ENCODE measurements at regions not wholly inside any gene's neighbourhood (a gene's known extent, or its start where the extent isn't known, plus 50 kb on each side); places are given as distances from the start of the nearest gene placed in this dataset.

GRCh38 chr12:116360579-116361413 lies 83.3 kb upstream of the MED13L start:
- Histone ChIP-seq H3K4me1 (ENCODE audit: control insufficient read depth in 2 of 2, insufficient read depth in 2 of 2, low read length in 2 of 2) (peaks cover 0 to 13% of the 10 kb centered on the region in 2 donors), H3K4me3 (ENCODE audit: low read length in 2 of 2) (no peak overlapping the region), H3K27me3 (ENCODE audit: control insufficient read depth in 2 of 2, insufficient read depth in 2 of 2, low read length in 2 of 2) (no peaks in the 10 kb centered on the region), H3K9ac (ENCODE audit: low read depth in 1 of 2, low read length in 2 of 2) (no peak overlapping the region), H3K9me3 (ENCODE audit: control insufficient read depth in 2 of 2, low read length in 2 of 2) (no peaks in the 10 kb centered on the region), H3K36me3 (ENCODE audit: control insufficient read depth in 2 of 2, insufficient read depth in 2 of 2, low read length in 2 of 2) (no peaks in the 10 kb centered on the region), H3K27ac (ENCODE audit: low read depth in 2 of 2, low read length in 2 of 2) (peak overlapping the region in 1 of 2 donors; percentile 50)

GRCh38 chr12:116361414-116362223 lies 84.1 kb upstream of the MED13L start:
- Histone ChIP-seq H3K9ac (ENCODE audit: low read depth in 1 of 2, low read length in 2 of 2) (no peak overlapping the region), H3K36me3 (ENCODE audit: control insufficient read depth in 2 of 2, insufficient read depth in 2 of 2, low read length in 2 of 2) (no peaks in the 10 kb centered on the region), H3K27ac (ENCODE audit: low read depth in 2 of 2, low read length in 2 of 2) (peak overlapping the region in 1 of 2 donors; percentile 5), H3K4me3 (ENCODE audit: low read length in 2 of 2) (no peak overlapping the region), H3K9me3 (ENCODE audit: control insufficient read depth in 2 of 2, low read length in 2 of 2) (no peaks in the 10 kb centered on the region), H3K27me3 (ENCODE audit: control insufficient read depth in 2 of 2, insufficient read depth in 2 of 2, low read length in 2 of 2) (no peaks in the 10 kb centered on the region), H3K4me1 (ENCODE audit: control insufficient read depth in 2 of 2, insufficient read depth in 2 of 2, low read length in 2 of 2) (peaks cover 6 to 19% of the 10 kb centered on the region in 2 donors)

- Histone ChIP-seq H3K36me3 (ENCODE audit: control insufficient read depth in 2 of 2, insufficient read depth in 2 of 2, low read length in 2 of 2) (no peaks in the 10 kb centered on the region), H3K27me3 (ENCODE audit: control insufficient read depth in 2 of 2, insufficient read depth in 2 of 2, low read length in 2 of 2) (no peaks in the 10 kb centered on the region), H3K4me3 (ENCODE audit: low read length in 2 of 2) (no peak overlapping the region), H3K9me3 (ENCODE audit: control insufficient read depth in 2 of 2, low read length in 2 of 2) (no peaks in the 10 kb centered on the region), H3K9ac (ENCODE audit: low read depth in 1 of 2, low read length in 2 of 2) (no peak overlapping the region), H3K27ac (ENCODE audit: low read depth in 2 of 2, low read length in 2 of 2) (no peak overlapping the region), H3K4me1 (ENCODE audit: control insufficient read depth in 2 of 2, insufficient read depth in 2 of 2, low read length in 2 of 2) (peaks cover 6 to 11% of the 10 kb centered on the region in 2 donors)
These were observed 87.6 kb upstream of the MED13L start for GRCh38 chr12:116365114-116365513.

GRCh38 chr12:116365606-116366455 lies 88.3 kb upstream of the MED13L start:
- Histone ChIP-seq H3K4me3 (ENCODE audit: low read length in 2 of 2) (no peak overlapping the region), H3K27me3 (ENCODE audit: control insufficient read depth in 2 of 2, insufficient read depth in 2 of 2, low read length in 2 of 2) (no peaks in the 10 kb centered on the region), H3K9me3 (ENCODE audit: control insufficient read depth in 2 of 2, low read length in 2 of 2) (no peaks in the 10 kb centered on the region), H3K4me1 (ENCODE audit: control insufficient read depth in 2 of 2, insufficient read depth in 2 of 2, low read length in 2 of 2) (peaks cover 6 to 11% of the 10 kb centered on the region in 2 donors), H3K9ac (ENCODE audit: low read depth in 1 of 2, low read length in 2 of 2) (no peak overlapping the region), H3K36me3 (ENCODE audit: control insufficient read depth in 2 of 2, insufficient read depth in 2 of 2, low read length in 2 of 2) (no peaks in the 10 kb centered on the region), H3K27ac (ENCODE audit: low read depth in 2 of 2, low read length in 2 of 2) (no peak overlapping the region)

GRCh38 chr12:116366456-116366776 lies 88.9 kb upstream of the MED13L start:
- Histone ChIP-seq H3K27ac (ENCODE audit: low read depth in 2 of 2, low read length in 2 of 2) (no peak overlapping the region), H3K36me3 (ENCODE audit: control insufficient read depth in 2 of 2, insufficient read depth in 2 of 2, low read length in 2 of 2) (no peaks in the 10 kb centered on the region), H3K27me3 (ENCODE audit: control insufficient read depth in 2 of 2, insufficient read depth in 2 of 2, low read length in 2 of 2) (no peaks in the 10 kb centered on the region), H3K9me3 (ENCODE audit: control insufficient read depth in 2 of 2, low read length in 2 of 2) (no peaks in the 10 kb centered on the region), H3K4me1 (ENCODE audit: control insufficient read depth in 2 of 2, insufficient read depth in 2 of 2, low read length in 2 of 2) (peaks cover 6 to 11% of the 10 kb centered on the region in 2 donors), H3K9ac (ENCODE audit: low read depth in 1 of 2, low read length in 2 of 2) (no peak overlapping the region), H3K4me3 (ENCODE audit: low read length in 2 of 2) (no peak overlapping the region)

- Histone ChIP-seq H3K27ac (ENCODE audit: low read depth in 2 of 2, low read length in 2 of 2) (peak overlapping the region in 1 of 2 donors; percentile 16), H3K9ac (ENCODE audit: low read depth in 1 of 2, low read length in 2 of 2) (no peak overlapping the region), H3K4me3 (ENCODE audit: low read length in 2 of 2) (no peak overlapping the region), H3K27me3 (ENCODE audit: control insufficient read depth in 2 of 2, insufficient read depth in 2 of 2, low read length in 2 of 2) (no peaks in the 10 kb centered on the region), H3K4me1 (ENCODE audit: control insufficient read depth in 2 of 2, insufficient read depth in 2 of 2, low read length in 2 of 2) (peaks cover 6 to 11% of the 10 kb centered on the region in 2 donors), H3K9me3 (ENCODE audit: control insufficient read depth in 2 of 2, low read length in 2 of 2) (no peaks in the 10 kb centered on the region), H3K36me3 (ENCODE audit: control insufficient read depth in 2 of 2, insufficient read depth in 2 of 2, low read length in 2 of 2) (no peaks in the 10 kb centered on the region)
These were observed 89.3 kb upstream of the MED13L start for GRCh38 chr12:116366824-116367223.

GRCh38 chr12:116368196-116369194 lies 91.0 kb upstream of the MED13L start:
- Histone ChIP-seq H3K9me3 (ENCODE audit: control insufficient read depth in 2 of 2, low read length in 2 of 2) (no peaks in the 10 kb centered on the region), H3K9ac (ENCODE audit: low read depth in 1 of 2, low read length in 2 of 2) (peak overlapping the region in 1 of 2 donors; percentile 17), H3K4me1 (ENCODE audit: control insufficient read depth in 2 of 2, insufficient read depth in 2 of 2, low read length in 2 of 2) (peaks cover 6 to 11% of the 10 kb centered on the region in 2 donors), H3K36me3 (ENCODE audit: control insufficient read depth in 2 of 2, insufficient read depth in 2 of 2, low read length in 2 of 2) (no peaks in the 10 kb centered on the region), H3K4me3 (ENCODE audit: low read length in 2 of 2) (peak overlapping the region in 1 of 2 donors; percentile 30), H3K27me3 (ENCODE audit: control insufficient read depth in 2 of 2, insufficient read depth in 2 of 2, low read length in 2 of 2) (no peaks in the 10 kb centered on the region), H3K27ac (ENCODE audit: low read depth in 2 of 2, low read length in 2 of 2) (peak overlapping the region; percentile 44 to 54)

- H3K9ac ChIP-seq (ENCODE audit: low read depth in 1 of 2, low read length in 2 of 2), result no peak overlapping the region
- H3K9me3 ChIP-seq (ENCODE audit: control insufficient read depth in 2 of 2, low read length in 2 of 2), result no peaks in the 10 kb centered on the region
- H3K4me1 ChIP-seq (ENCODE audit: control insufficient read depth in 2 of 2, insufficient read depth in 2 of 2, low read length in 2 of 2), result peaks cover 6 to 11% of the 10 kb centered on the region in 2 donors
- H3K27me3 ChIP-seq (ENCODE audit: control insufficient read depth in 2 of 2, insufficient read depth in 2 of 2, low read length in 2 of 2), result no peaks in the 10 kb centered on the region
- H3K4me3 ChIP-seq (ENCODE audit: low read length in 2 of 2), result no peak overlapping the region
- H3K27ac ChIP-seq (ENCODE audit: low read depth in 2 of 2, low read length in 2 of 2), result no peak overlapping the region
- H3K36me3 ChIP-seq (ENCODE audit: control insufficient read depth in 2 of 2, insufficient read depth in 2 of 2, low read length in 2 of 2), result no peaks in the 10 kb centered on the region
These were observed 92.5 kb upstream of the MED13L start for GRCh38 chr12:116370004-116370404.
